ENCODE measurements at regions not wholly inside any gene's neighbourhood (a gene's known extent, or its start where the extent isn't known, plus 50 kb on each side); places are given as distances from the start of the nearest gene placed in this dataset.

- peaks cover 71% of the 10 kb centered on the region for H3K27me3 Mint-ChIP-seq (ENCODE audit: low read depth, unreplicated experiment)
- Histone ChIP-seq H3K27me3 (ENCODE audit: insufficient read depth, low read length) (peaks cover 30% of the 10 kb centered on the region), H3K27ac (ENCODE audit: low read depth, low read length) (no peak overlapping the region), H4K20me1 (ENCODE audit: insufficient read depth, low read length) (no peaks in the 10 kb centered on the region), H3K4me2 (ENCODE audit: low read length) (no peak overlapping the region), H3K79me2 (ENCODE audit: insufficient read depth, low read length) (no peaks in the 10 kb centered on the region), H3K4me1 (ENCODE audit: insufficient read depth, low read length) (no peaks in the 10 kb centered on the region), H3K36me3 (ENCODE audit: insufficient read depth, low read length) (no peaks in the 10 kb centered on the region), H3K4me3 (ENCODE audit: insufficient read depth, low read depth, low read length) (no peak overlapping the region), H2AFZ (ENCODE audit: low read depth, low read length) (no peak overlapping the region), H3K9me3 (ENCODE audit: insufficient read depth, low read depth, low read length) (no peaks in the 10 kb centered on the region), H3K9ac (ENCODE audit: low read length) (no peak overlapping the region)
- no peak overlapping the region for H3K27ac Mint-ChIP-seq (ENCODE audit: unreplicated experiment)
- FAIRE-seq, result no peak
- DNase-seq (ENCODE audit: low read depth), result no peak
- no peaks in the 10 kb centered on the region for H3K9me3 Mint-ChIP-seq (ENCODE audit: unreplicated experiment)
- no peaks in the 10 kb centered on the region for H3K36me3 Mint-ChIP-seq (ENCODE audit: low read depth, unreplicated experiment)
- TF ChIP-seq, protein P1, sequence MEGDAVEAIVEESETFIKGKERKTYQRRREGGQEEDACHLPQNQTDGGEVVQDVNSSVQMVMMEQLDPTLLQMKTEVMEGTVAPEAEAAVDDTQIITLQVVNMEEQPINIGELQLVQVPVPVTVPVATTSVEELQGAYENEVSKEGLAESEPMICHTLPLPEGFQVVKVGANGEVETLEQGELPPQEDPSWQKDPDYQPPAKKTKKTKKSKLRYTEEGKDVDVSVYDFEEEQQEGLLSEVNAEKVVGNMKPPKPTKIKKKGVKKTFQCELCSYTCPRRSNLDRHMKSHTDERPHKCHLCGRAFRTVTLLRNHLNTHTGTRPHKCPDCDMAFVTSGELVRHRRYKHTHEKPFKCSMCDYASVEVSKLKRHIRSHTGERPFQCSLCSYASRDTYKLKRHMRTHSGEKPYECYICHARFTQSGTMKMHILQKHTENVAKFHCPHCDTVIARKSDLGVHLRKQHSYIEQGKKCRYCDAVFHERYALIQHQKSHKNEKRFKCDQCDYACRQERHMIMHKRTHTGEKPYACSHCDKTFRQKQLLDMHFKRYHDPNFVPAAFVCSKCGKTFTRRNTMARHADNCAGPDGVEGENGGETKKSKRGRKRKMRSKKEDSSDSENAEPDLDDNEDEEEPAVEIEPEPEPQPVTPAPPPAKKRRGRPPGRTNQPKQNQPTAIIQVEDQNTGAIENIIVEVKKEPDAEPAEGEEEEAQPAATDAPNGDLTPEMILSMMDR (IDR thresholded peaks at IDR 0.05; ENCODE audit: insufficient read depth, low read depth, low read length), result no peak
- no peak for TF ChIP-seq EZH2 (IDR thresholded peaks at IDR 0.05; ENCODE audit: insufficient read depth, low read length)
- H3K4me1 Mint-ChIP-seq (ENCODE audit: low read depth, unreplicated experiment), result no peaks in the 10 kb centered on the region
- no peak overlapping the region for H3K4me3 Mint-ChIP-seq (ENCODE audit: unreplicated experiment)
Observed at GRCh38 chr11:70711911-70712185, 313.5 kb downstream of the CTTN start.

GRCh38 chr11:70712471-70712870, 314.1 kb downstream of the CTTN start:
- FAIRE-seq (no peak), DNase-seq (ENCODE audit: low read depth) (no peak)
- Mint-ChIP-seq H3K27ac (ENCODE audit: unreplicated experiment) (no peak overlapping the region), H3K9me3 (ENCODE audit: unreplicated experiment) (peaks cover 1% of the 10 kb centered on the region), H3K27me3 (ENCODE audit: low read depth, unreplicated experiment) (peaks cover 74% of the 10 kb centered on the region), H3K36me3 (ENCODE audit: low read depth, unreplicated experiment) (no peaks in the 10 kb centered on the region), H3K4me3 (ENCODE audit: unreplicated experiment) (no peak overlapping the region), H3K4me1 (ENCODE audit: low read depth, unreplicated experiment) (no peaks in the 10 kb centered on the region)
- no peak overlapping the region for H2AFZ ChIP-seq (ENCODE audit: low read depth, low read length)
- no peaks in the 10 kb centered on the region for H4K20me1 ChIP-seq (ENCODE audit: insufficient read depth, low read length)
- no peak overlapping the region for H3K9ac ChIP-seq (ENCODE audit: low read length)
- H3K4me3 ChIP-seq (ENCODE audit: insufficient read depth, low read depth, low read length), result no peak overlapping the region
- no peaks in the 10 kb centered on the region for H3K9me3 ChIP-seq (ENCODE audit: insufficient read depth, low read depth, low read length)
- no peaks in the 10 kb centered on the region for H3K36me3 ChIP-seq (ENCODE audit: insufficient read depth, low read length)
- H3K4me1 ChIP-seq (ENCODE audit: insufficient read depth, low read length), result no peaks in the 10 kb centered on the region
- no peaks in the 10 kb centered on the region for H3K79me2 ChIP-seq (ENCODE audit: insufficient read depth, low read length)
- no peak overlapping the region for H3K4me2 ChIP-seq (ENCODE audit: low read length)
- no peak overlapping the region for H3K27ac ChIP-seq (ENCODE audit: low read depth, low read length)
- H3K27me3 ChIP-seq (ENCODE audit: insufficient read depth, low read length), result peaks cover 37% of the 10 kb centered on the region
- TF ChIP-seq, protein P1 (IDR thresholded peaks at IDR 0.05; ENCODE audit: insufficient read depth, low read depth, low read length), result no peak
- no peak for TF ChIP-seq EZH2 (IDR thresholded peaks at IDR 0.05; ENCODE audit: insufficient read depth, low read length)

- FAIRE-seq (no peak), DNase-seq (ENCODE audit: low read depth) (no peak)
- Mint-ChIP-seq H3K27me3 (ENCODE audit: low read depth, unreplicated experiment) (peaks cover 73% of the 10 kb centered on the region), H3K4me3 (ENCODE audit: unreplicated experiment) (no peak overlapping the region), H3K27ac (ENCODE audit: unreplicated experiment) (no peak overlapping the region), H3K36me3 (ENCODE audit: low read depth, unreplicated experiment) (no peaks in the 10 kb centered on the region), H3K9me3 (ENCODE audit: unreplicated experiment) (peaks cover 3% of the 10 kb centered on the region), H3K4me1 (ENCODE audit: low read depth, unreplicated experiment) (no peaks in the 10 kb centered on the region)
- H3K79me2 ChIP-seq (ENCODE audit: insufficient read depth, low read length), result no peaks in the 10 kb centered on the region
- no peak overlapping the region for H3K27ac ChIP-seq (ENCODE audit: low read depth, low read length)
- H3K4me3 ChIP-seq (ENCODE audit: insufficient read depth, low read depth, low read length), result no peak overlapping the region
- H3K27me3 ChIP-seq (ENCODE audit: insufficient read depth, low read length), result peaks cover 44% of the 10 kb centered on the region
- no peak for TF ChIP-seq EZH2 (IDR thresholded peaks at IDR 0.05; ENCODE audit: insufficient read depth, low read length)
- TF ChIP-seq, protein P1 (IDR thresholded peaks at IDR 0.05; ENCODE audit: insufficient read depth, low read depth, low read length), result no peak
- no peak overlapping the region for H2AFZ ChIP-seq (ENCODE audit: low read depth, low read length)
- H3K36me3 ChIP-seq (ENCODE audit: insufficient read depth, low read length), result no peaks in the 10 kb centered on the region
- H3K4me1 ChIP-seq (ENCODE audit: insufficient read depth, low read length), result no peaks in the 10 kb centered on the region
- H3K4me2 ChIP-seq (ENCODE audit: low read length), result no peak overlapping the region
- H3K9ac ChIP-seq (ENCODE audit: low read length), result no peak overlapping the region
- no peaks in the 10 kb centered on the region for H3K9me3 ChIP-seq (ENCODE audit: insufficient read depth, low read depth, low read length)
- no peaks in the 10 kb centered on the region for H4K20me1 ChIP-seq (ENCODE audit: insufficient read depth, low read length)
Observed at GRCh38 chr11:70713086-70713835, 314.9 kb downstream of the CTTN start.
